ENCODE measurements at regions not wholly inside any gene's neighbourhood (a gene's known extent, or its start where the extent isn't known, plus 50 kb on each side); places are given as distances from the start of the nearest gene placed in this dataset.
A peak's percentile ranks its signal among the peaks of the same experiment; 100 is the strongest.
"Not testable (repeated sequence)": the region's sequence is repeated elsewhere in the genome, so short reads cannot be mapped to it uniquely, and the experiment has no call there.

GRCh38 chrX:151042842-151043241 is 59.7 kb downstream of the HMGB3 start:
- no peak for DNase-seq

GRCh38 chrX:151066373-151066772 is 83.2 kb downstream of the HMGB3 start:
- not testable (repeated sequence) for DNase-seq

GRCh38 chrX:151073767-151074166 is 90.6 kb downstream of the HMGB3 start:
- DNase-seq, result no peak

GRCh38 chrX:151081016-151081415 is 95.4 kb upstream of the GPR50 start:
- peak; percentile 3 for DNase-seq

- DNase-seq, result peak; percentile 26
These were observed 94.1 kb upstream of the GPR50 start for GRCh38 chrX:151082077-151082948.

GRCh38 chrX:151084454-151084853 is 91.9 kb upstream of the GPR50 start:
- no peak for DNase-seq

GRCh38 chrX:151085207-151085606 is 91.2 kb upstream of the GPR50 start:
- no peak for DNase-seq

GRCh38 chrX:151088221-151088620 is 88.2 kb upstream of the GPR50 start:
- DNase-seq, result no peak

GRCh38 chrX:151099001-151099400 is 77.4 kb upstream of the GPR50 start:
- DNase-seq, result no peak

- DNase-seq, result no peak
These were observed 75.6 kb upstream of the GPR50 start for GRCh38 chrX:151100799-151101198.

GRCh38 chrX:151113200-151113599 is 63.2 kb upstream of the GPR50 start:
- not testable (repeated sequence) for DNase-seq

Measured in SHP77 treated with DMSO at 0.1 percent for 48 hours (cell line).